ENCODE measurements at regions not wholly inside any gene's neighbourhood (a gene's known extent, or its start where the extent isn't known, plus 50 kb on each side); places are given as distances from the start of the nearest gene placed in this dataset.
"Not testable (repeated sequence)": the region's sequence is repeated elsewhere in the genome, so short reads cannot be mapped to it uniquely, and the experiment has no call there.

DNA sequence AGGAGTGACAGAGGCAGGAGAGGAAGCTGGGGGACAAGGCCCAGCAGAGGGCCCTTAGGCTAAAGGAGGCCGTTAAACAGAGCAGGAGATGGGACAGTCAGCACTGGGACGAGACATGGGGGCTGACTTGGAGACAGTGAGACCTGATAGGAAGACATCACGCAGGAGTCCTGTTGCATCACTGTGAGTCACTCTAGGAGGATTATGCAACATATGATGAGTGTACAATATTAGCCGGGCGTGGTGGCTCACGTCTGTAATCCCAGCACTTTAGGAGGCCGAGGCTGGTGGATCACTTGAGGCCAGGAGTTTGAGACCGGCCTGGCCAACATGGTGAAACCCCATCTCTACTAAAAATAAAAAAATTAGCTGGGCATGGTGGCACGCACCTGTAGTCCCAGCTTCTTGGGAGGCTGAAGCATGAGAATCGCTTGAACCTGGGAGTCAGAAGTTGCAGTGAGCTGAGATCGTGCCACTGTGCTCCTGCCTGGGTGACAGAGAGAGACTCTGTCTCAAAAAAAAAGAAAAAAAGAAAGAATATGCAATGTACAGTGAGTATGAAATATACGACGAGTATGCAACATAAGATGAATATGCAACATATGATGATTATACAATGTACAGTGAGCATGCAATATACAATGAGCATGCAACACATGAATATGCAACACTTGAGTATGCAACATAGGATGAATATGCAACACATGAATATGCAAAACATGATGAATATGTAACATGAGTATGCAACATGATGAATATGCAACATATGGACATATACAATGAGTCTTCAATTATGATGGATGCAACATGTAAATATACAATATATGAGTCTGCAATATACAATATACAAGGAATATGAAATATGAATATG, 83.3 kb upstream of the ID2 start:
- peaks cover 8% of the 10 kb centered on the region for H3K27me3 Mint-ChIP-seq (ENCODE audit: unreplicated experiment)
- no peak overlapping the region for H3K27ac Mint-ChIP-seq (ENCODE audit: unreplicated experiment)
- no peak for DNase-seq (ENCODE audit: extremely low spot score, unreplicated experiment)
- TF ChIP-seq, protein P1, sequence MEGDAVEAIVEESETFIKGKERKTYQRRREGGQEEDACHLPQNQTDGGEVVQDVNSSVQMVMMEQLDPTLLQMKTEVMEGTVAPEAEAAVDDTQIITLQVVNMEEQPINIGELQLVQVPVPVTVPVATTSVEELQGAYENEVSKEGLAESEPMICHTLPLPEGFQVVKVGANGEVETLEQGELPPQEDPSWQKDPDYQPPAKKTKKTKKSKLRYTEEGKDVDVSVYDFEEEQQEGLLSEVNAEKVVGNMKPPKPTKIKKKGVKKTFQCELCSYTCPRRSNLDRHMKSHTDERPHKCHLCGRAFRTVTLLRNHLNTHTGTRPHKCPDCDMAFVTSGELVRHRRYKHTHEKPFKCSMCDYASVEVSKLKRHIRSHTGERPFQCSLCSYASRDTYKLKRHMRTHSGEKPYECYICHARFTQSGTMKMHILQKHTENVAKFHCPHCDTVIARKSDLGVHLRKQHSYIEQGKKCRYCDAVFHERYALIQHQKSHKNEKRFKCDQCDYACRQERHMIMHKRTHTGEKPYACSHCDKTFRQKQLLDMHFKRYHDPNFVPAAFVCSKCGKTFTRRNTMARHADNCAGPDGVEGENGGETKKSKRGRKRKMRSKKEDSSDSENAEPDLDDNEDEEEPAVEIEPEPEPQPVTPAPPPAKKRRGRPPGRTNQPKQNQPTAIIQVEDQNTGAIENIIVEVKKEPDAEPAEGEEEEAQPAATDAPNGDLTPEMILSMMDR (IDR thresholded peaks at IDR 0.05), result no peak
- H3K36me3 Mint-ChIP-seq (ENCODE audit: unreplicated experiment), result no peaks in the 10 kb centered on the region
- H3K4me3 Mint-ChIP-seq (ENCODE audit: unreplicated experiment), result no peak overlapping the region
- H3K9me3 Mint-ChIP-seq (ENCODE audit: unreplicated experiment), result no peaks in the 10 kb centered on the region
- H3K4me1 Mint-ChIP-seq (ENCODE audit: unreplicated experiment), result no peaks in the 10 kb centered on the region

DNA sequence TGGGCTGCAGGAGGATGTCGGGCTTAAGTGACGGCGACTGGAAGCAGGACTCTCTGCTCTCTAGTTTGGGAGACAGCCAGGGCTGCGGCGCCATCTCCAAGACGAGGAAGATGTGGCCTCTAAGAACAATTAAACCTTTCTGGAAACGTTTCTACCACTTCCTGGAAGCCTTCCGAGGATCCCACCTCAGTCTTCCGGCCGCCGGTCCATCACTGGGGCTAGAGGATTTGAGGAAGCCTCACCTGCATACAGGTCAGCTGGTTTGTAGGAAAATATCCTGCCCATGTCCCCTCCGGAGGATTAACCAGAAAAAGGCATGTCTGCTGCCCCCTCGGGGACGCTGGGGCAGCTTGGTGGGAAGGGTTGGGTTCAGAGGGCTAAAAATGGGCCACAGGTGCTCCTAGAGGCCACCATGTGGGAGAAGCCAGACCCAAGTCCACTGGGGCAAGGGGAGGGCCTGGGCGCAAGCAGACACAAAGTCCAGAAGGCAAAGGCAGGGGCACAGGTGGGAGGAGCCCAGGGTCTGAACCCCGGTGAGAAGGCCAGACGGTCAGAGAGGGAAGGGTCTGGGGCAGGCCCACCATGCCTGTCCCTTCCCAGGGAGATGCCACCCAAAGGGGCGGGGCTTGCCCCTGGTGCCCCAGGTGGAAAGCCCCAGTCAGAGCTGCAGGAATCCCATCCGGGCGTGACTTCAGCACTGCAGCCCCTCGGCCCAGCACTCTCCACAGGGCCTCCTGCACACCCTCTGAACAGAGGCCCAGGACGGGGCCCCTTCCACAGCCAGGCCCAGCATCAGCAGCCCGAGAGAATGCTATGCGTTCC, 82.2 kb upstream of the ID2 start:
- Mint-ChIP-seq H3K27me3 (ENCODE audit: unreplicated experiment) (peaks cover 2% of the 10 kb centered on the region), H3K4me3 (ENCODE audit: unreplicated experiment) (no peak overlapping the region)
- TF ChIP-seq, protein P1 (IDR thresholded peaks at IDR 0.05), result no peak

DNA sequence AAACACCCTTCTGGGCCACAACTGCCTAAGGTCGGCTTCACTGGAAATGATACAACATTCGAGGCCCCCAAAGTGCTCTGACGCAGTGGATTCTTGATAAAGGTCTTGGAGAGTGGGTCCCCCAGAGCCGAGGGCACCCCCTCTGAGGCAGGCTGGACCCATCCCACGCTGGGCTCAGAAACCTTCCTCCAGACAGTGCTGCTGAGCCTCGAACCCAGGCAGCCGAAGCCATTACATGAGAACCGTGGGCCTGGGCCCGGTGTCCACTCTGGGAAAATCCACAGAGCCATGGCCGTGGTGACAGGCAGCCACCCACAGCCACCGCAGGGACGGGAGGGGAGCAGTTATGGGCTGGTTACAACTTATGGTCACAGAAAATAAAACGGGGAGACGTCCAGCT, 81.4 kb upstream of the ID2 start:
- TF ChIP-seq, protein P1 (IDR thresholded peaks at IDR 0.05), result no peak
- H3K27ac Mint-ChIP-seq (ENCODE audit: unreplicated experiment), result no peak overlapping the region
- no peaks in the 10 kb centered on the region for H3K4me1 Mint-ChIP-seq (ENCODE audit: unreplicated experiment)
- H3K27me3 Mint-ChIP-seq (ENCODE audit: unreplicated experiment), result peaks cover 2% of the 10 kb centered on the region
- H3K36me3 Mint-ChIP-seq (ENCODE audit: unreplicated experiment), result no peaks in the 10 kb centered on the region
- H3K4me3 Mint-ChIP-seq (ENCODE audit: unreplicated experiment), result no peak overlapping the region
- DNase-seq (ENCODE audit: extremely low spot score, unreplicated experiment), result no peak
- H3K9me3 Mint-ChIP-seq (ENCODE audit: unreplicated experiment), result no peaks in the 10 kb centered on the region

More for the DNA sequence above, 82.2 kb upstream of the ID2 start:
- Mint-ChIP-seq H3K4me1 (ENCODE audit: unreplicated experiment) (no peaks in the 10 kb centered on the region), H3K9me3 (ENCODE audit: unreplicated experiment) (no peaks in the 10 kb centered on the region), H3K36me3 (ENCODE audit: unreplicated experiment) (no peaks in the 10 kb centered on the region), H3K27ac (ENCODE audit: unreplicated experiment) (no peak overlapping the region)
- no peak for DNase-seq (ENCODE audit: extremely low spot score, unreplicated experiment)

DNA sequence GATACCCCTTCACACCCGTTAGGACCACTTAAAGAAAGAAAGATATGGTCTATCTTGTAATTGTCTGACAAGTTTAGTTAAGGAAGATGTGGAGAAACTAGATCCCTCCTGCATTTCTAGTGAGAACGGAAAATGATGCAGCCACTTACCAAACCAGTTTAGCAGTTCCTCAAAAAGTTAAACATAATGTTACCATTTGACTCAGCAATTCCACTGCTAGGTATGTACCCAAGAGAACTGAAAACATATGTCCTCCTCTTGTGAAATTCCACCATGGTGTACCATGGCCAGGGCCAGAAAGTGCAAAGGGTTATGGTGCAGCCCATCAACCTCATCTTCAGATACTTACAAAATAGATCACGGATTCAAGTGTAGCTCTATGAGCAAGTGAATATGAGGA, 79.0 kb upstream of the ID2 start:
- H3K9me3 Mint-ChIP-seq (ENCODE audit: unreplicated experiment), result no peaks in the 10 kb centered on the region
- H3K36me3 Mint-ChIP-seq (ENCODE audit: unreplicated experiment), result no peaks in the 10 kb centered on the region
- peaks cover 2% of the 10 kb centered on the region for H3K4me1 Mint-ChIP-seq (ENCODE audit: unreplicated experiment)
- DNase-seq (ENCODE audit: extremely low spot score, unreplicated experiment), result no peak
- TF ChIP-seq, protein P1 (IDR thresholded peaks at IDR 0.05), result no peak
- H3K4me3 Mint-ChIP-seq (ENCODE audit: unreplicated experiment), result no peak overlapping the region
- H3K27ac Mint-ChIP-seq (ENCODE audit: unreplicated experiment), result no peak overlapping the region
- H3K27me3 Mint-ChIP-seq (ENCODE audit: unreplicated experiment), result peaks cover 2% of the 10 kb centered on the region

DNA sequence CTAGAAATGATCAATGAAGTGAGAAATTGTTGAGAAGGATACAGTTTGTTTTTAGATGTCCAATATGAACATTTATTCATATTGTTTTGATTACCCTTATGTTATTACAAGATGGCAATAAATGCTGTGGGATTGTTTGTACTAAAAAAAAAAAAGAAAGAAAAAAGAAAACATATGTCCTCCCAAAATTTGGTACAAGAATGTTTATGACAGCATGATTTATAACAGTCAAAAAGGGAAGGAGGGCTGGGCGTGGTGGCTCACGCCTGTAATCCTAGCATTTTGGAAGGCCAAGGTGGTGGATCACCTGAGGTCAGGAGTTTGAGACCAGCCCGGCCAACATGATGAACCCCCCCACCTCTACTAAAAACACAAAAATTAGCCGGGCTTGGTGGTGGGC, 78.5 kb upstream of the ID2 start:
- not testable (repeated sequence) for DNase-seq (ENCODE audit: extremely low spot score, unreplicated experiment); H3K4me1 Mint-ChIP-seq (ENCODE audit: unreplicated experiment); H3K27ac Mint-ChIP-seq (ENCODE audit: unreplicated experiment); H3K4me3 Mint-ChIP-seq (ENCODE audit: unreplicated experiment); H3K27me3 Mint-ChIP-seq (ENCODE audit: unreplicated experiment); H3K9me3 Mint-ChIP-seq (ENCODE audit: unreplicated experiment); H3K36me3 Mint-ChIP-seq (ENCODE audit: unreplicated experiment)
